Omental fat pad (tissue), 3 donors: ENCODE measurements at regions not wholly inside any gene's neighbourhood (a gene's known extent, or its start where the extent isn't known, plus 50 kb on each side); places are given as distances from the start of the nearest gene placed in this dataset.

Source experiments
- ATAC-seq: fragments of 150-250 bp; one replicate; pipeline ENCODE4 v1.9.1; 2016; ENCODE audit warnings: mild to moderate bottlenecking, moderate library complexity; ENCODE audit not compliant: low FRiP score
- DNase-seq: peaks from one replicate; pipeline ENCODE4 v3.0.0-alpha.2; 2019; ENCODE audit warnings: low spot score
- CTCF ChIP-seq, 3 donors: fragments of 450-650 bp; IDR thresholded peaks; one replicate each; pipeline ENCODE4 v1.5.1; 2016 to 2017; ENCODE audit warnings: antibody characterized with exemption in 3 of 3, mild to moderate bottlenecking in 3 of 3, moderate library complexity in 2 of 3

DNA sequence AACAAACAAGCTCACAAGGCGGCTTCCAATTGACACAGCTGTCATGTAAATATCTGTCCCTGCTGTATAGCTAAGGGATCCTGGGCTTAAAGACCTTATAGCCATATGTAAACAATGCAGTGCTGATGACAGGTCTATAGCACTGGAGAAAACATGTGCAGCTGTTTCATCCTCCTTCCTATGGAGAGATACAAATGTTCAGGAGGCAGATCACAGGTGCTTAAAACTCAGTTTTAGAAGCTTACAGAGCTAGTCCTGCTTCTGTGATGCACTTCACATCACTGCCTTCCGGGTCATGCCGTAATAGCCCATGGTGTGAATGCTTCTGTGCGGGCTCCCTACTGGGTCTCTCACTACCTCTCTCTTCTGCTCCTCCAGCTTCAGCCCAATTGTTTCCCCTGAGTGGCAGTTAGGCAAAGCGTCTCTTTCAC is 262.4 kb upstream of the CHST9 start:
- TF ChIP-seq CTCF (IDR thresholded peaks at IDR 0.05) = no peak
- DNase-seq = no peak
- no peak for ATAC-seq

DNA sequence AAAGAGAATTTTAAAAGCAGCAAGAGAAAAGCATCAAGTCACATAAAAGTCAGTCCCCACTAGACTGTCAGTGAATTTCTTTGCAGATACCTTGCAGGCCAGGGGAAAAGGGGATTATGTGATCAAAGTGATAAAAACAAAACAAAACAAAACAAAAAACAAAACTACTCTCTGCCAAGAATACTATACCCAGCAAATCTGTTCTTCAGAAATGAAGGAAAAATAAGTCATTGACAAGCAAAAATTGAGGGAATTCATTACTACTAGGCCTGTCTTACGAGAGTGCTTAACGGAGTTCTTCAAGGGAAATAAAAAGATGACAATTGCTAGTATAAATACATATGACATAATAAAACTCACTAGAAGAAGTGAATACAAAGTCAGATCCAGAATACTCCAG is 245.5 kb upstream of the CHST9 start:
- DNase-seq (no peak), ATAC-seq (no peak)
- TF ChIP-seq CTCF (IDR thresholded peaks at IDR 0.05) = no peak

- DNase-seq (no peak), ATAC-seq (no peak)
- no peak for TF ChIP-seq CTCF (IDR thresholded peaks at IDR 0.05)
Observed at GRCh38 chr18:27428716-27429475, 243.8 kb upstream of the CHST9 start.

- DNase-seq = no peak
- no peak for ATAC-seq
- no peak for TF ChIP-seq CTCF (IDR thresholded peaks at IDR 0.05)
Observed at GRCh38 chr18:27428120-27428519, 243.0 kb upstream of the CHST9 start.

GRCh38 chr18:27423581-27423980 is 238.5 kb upstream of the CHST9 start:
- TF ChIP-seq CTCF (IDR thresholded peaks at IDR 0.05) = no peak
- ATAC-seq (no peak), DNase-seq (no peak)

DNA sequence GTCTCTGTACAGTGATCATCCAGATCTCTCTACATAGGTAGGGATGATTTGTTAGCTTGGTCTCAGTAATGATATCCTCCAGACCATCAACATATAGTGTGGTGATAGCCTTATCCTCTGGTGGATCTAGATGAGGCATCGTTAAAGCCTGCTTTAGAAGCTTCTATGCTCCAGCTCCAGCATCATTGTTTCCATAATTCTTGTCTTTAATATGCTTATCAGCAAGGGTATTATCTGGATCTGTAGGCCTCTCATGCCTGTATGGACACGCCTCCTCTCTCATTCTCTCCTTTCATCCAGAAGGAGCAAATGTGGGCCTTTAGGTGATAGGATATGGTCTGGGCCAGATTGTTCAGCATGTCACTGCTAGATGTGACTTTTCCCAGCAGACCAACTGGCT is 234.5 kb upstream of the CHST9 start:
- ATAC-seq (no peak), DNase-seq (no peak)
- TF ChIP-seq CTCF (IDR thresholded peaks at IDR 0.05) = no peak

DNA sequence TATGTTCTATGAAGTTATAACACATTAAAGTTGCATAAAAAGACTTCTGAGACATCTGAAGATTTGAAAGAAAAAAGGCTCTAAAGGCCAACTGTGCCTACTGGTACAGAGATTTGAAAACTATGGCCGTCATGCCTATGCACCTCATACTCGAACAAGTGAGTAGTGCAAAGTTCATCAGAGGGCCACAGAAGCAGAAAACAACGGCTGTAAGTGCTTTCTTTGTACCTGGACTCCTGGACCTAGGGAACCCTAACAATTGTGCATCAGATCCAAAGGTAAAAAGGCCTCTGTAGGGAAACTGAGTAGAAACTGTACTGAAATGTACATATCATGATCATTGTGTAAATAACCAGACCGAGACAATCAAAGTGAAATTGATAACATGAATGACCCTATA is 230.4 kb upstream of the CHST9 start:
- ATAC-seq (no peak), DNase-seq (no peak)
- no peak for TF ChIP-seq CTCF (IDR thresholded peaks at IDR 0.05)
